ENCODE measurements at regions not wholly inside any gene's neighbourhood (a gene's known extent, or its start where the extent isn't known, plus 50 kb on each side); places are given as distances from the start of the nearest gene placed in this dataset.
A peak's percentile ranks its signal among the peaks of the same experiment; 100 is the strongest.

- peak; percentile 25 for DNase-seq (ENCODE audit: low read depth)
These were observed 146.4 kb downstream of the IRS1 start for GRCh38 chr2:226652983-226653765.

DNA sequence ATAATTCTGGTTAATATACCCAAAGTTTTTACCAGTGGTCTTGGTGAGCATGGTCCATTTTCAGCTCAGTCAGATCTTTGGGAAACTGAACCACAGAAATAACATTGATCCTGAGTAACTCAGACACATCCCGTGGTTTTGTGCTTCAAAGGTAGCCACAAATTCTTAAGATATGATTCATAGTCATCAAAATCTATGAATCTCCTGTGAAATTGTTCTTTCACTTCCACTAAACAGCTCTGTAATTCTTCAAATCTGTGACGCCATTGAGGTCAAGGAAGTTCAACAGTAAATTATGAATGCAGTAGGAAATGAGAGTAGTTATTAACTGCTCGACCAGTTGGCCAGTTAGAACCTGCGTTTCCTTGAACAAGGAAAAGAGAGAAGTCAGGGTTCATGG, 147.3 kb downstream of the IRS1 start:
- peak; percentile 94 for DNase-seq (ENCODE audit: low read depth)

- DNase-seq (ENCODE audit: low read depth) = peak; percentile 96
These were observed 149.6 kb downstream of the IRS1 start for GRCh38 chr2:226649871-226650660.

DNA sequence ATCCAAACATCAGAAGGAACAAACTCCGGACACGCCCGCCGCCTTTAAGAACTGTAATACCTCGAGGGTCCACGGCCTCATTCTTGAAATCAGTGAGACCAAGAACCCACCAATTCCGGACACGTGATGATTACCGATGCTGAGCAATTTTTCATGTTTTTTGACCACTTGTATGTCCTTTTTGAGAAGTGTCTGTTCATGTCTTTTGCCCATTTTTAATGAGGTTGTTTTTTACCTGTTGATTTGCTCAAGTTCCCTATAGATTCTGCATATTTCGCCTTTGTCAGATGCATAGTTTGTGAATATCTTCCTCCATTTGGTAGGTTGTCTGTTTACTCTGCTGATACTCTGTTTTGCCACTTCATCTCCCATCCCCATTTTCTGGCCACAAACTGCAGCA, 150.4 kb downstream of the IRS1 start:
- no peak for DNase-seq (ENCODE audit: low read depth)

GRCh38 chr2:226647621-226648518, 151.8 kb downstream of the IRS1 start:
- peak; percentile 32 for DNase-seq (ENCODE audit: low read depth)

GRCh38 chr2:226644399-226644865, 155.2 kb downstream of the IRS1 start:
- DNase-seq (ENCODE audit: low read depth) = peak; percentile 76

DNA sequence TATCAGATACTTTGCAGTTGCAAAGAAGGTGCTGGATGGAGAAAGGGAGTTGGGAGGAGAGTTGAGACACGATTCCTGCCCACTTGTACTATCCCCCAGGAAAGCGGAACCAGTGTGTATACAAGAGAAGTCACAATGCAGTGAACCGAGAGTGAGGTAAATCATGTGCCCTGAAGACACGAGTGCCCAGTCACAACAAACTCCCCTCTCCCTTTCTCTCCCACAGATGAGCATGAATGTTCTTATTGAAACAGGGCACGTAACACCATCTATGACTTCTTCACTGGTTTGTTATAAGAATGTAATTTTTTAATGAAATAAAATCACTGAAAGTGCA, 155.7 kb downstream of the IRS1 start:
- DNase-seq (ENCODE audit: low read depth) = no peak

GRCh38 chr2:226643030-226643945, 156.3 kb downstream of the IRS1 start:
- no peak for DNase-seq (ENCODE audit: low read depth)

- DNase-seq (ENCODE audit: low read depth) = no peak
These were observed 158.6 kb downstream of the IRS1 start for GRCh38 chr2:226641008-226641407.

- no peak for DNase-seq (ENCODE audit: low read depth)
These were observed 159.1 kb downstream of the IRS1 start for GRCh38 chr2:226640501-226640900.

DNA sequence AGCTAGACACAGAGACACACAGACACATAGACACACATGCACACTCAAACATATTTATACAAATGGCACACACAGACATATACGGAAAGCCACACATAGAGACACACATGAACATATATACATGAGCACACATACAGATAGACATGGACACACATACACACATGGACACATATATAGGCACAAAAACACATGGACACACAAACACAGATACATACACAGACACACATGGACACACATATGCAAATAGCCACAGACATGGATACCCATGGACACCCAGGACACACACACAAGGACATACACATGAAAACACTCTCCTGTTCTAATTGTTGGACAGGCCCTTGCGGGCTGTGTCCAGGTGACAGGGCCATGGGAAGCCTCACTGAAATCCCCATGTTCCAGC, 160.1 kb downstream of the IRS1 start:
- DNase-seq (ENCODE audit: low read depth) = no peak

GRCh38 chr2:226638576-226638975, 161.0 kb downstream of the IRS1 start:
- peak; percentile 48 for DNase-seq (ENCODE audit: low read depth)

DNA sequence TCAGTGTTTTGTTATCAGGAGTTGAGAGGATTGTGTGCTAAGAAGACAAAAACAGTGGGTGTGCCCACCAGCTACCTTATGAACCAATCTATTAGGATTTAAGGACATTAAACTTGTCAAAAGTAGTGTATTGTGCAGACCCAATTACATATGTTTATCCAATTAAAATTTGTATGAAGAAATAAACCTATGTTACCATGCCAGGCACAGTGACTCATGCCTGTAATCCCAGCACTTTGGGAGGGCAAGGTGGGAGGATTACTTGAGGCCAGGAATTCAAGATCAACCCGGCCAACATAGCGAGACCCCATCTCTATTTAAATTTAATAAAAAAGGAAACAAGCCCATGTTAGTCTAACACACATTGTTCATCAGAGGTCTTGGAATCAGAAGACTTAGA, 162.2 kb downstream of the IRS1 start:
- DNase-seq (ENCODE audit: low read depth) = no peak

DNA sequence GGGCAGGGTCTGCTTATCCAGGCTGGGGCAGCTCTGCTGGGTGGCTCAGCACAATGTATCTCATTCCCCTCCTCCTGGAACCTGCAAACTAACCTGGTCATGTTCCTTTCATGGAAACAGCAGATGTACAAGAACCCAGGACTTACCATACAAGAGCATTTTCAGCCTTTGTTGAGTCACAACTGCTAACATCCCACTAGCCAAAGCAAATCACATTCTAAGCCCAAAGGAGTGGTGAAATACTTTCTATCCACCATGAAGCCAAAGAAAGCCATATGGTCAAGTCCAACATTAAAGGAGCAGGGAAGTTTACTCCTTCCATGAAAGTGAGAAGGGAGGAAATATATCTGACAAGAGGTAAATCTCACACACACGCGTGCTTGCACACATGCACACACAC, 163.0 kb downstream of the IRS1 start:
- no peak for DNase-seq (ENCODE audit: low read depth)

GRCh38 chr2:226634943-226635604, 164.5 kb downstream of the IRS1 start:
- DNase-seq (ENCODE audit: low read depth) = no peak

- DNase-seq (ENCODE audit: low read depth) = no peak
These were observed 167.9 kb downstream of the IRS1 start for GRCh38 chr2:226631671-226632070.

DNA sequence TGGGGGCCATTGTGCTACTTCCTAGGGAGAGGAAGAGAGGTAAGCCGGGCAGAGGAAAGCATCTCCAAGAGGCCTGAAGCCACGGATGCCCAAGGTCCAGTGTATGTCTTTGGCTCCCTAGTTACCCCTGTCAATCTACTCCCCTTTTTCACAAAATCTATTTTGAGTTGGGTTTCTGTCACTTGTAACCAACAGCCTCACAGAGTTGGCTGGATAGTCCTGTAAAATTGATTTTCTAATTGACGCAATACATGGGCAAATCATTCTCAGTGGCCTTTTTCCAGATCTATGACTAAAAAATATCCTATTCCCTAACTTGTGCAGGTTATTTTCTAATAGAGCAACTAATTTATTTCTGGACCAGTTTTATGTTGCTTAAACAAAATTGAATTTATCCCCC, 168.4 kb downstream of the IRS1 start:
- no peak for DNase-seq (ENCODE audit: low read depth)

DNA sequence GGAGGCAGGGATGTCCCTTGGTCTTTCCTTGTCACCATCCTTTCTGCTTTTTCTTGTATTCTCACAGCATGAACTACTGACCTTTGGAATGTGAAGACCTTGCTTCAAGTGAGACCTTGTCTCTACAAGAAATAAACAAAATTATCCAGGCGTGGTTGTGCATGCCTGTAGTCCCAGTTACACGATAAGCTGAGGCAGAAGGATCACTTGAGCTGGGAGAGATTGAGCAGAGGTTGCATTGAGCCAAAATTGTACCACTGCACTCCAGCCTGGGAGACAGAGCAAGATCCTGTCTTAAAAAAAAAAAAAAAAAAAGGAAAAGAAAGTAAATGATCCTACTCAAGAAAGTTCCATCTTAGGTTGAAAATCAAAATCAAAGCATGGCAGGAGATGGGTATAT, 173.7 kb downstream of the IRS1 start:
- DNase-seq (ENCODE audit: low read depth) = no peak

DNA sequence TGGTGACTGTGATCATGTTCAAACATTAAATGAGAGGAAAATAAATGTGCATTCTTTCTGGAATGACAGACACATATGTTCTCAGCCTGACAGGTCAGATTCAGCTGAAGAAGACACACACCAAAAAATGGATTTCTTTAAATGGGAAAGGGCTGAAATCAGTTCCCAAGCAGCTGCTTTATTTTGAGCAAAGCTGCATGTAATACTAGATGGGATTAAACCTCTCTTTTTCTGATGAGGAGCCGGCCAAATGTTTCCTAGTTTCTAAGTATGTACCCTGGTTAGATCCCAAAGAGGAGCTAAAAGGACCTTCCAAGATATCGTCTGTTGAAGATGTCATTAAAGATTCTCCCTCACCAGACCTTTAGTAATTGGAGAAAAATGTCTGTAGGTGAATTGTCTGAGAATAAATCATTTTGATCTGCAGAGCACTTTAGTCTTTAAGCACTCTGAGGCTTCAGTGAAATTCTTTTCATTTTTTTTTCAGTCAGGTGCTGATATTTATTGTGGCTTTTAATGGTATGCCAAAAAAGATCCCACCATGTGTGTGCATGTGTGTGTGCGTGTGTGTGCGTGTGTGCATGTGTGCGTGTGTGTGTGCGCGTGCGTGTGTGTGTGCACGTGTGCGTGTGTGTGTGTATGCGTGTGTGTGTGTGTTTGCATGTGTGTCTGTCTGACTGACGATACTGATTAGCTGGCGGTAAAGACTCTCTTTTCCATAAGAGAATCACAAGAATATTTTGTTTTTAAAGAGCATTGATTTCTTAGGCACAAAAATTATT, 175.8 kb downstream of the IRS1 start:
- DNase-seq (ENCODE audit: low read depth) = peak; percentile 12

- DNase-seq (ENCODE audit: low read depth) = no peak
These were observed 177.1 kb downstream of the IRS1 start for GRCh38 chr2:226622484-226622883.
